ENCODE measurements at regions not wholly inside any gene's neighbourhood (a gene's known extent, or its start where the extent isn't known, plus 50 kb on each side); places are given as distances from the start of the nearest gene placed in this dataset.

DNA sequence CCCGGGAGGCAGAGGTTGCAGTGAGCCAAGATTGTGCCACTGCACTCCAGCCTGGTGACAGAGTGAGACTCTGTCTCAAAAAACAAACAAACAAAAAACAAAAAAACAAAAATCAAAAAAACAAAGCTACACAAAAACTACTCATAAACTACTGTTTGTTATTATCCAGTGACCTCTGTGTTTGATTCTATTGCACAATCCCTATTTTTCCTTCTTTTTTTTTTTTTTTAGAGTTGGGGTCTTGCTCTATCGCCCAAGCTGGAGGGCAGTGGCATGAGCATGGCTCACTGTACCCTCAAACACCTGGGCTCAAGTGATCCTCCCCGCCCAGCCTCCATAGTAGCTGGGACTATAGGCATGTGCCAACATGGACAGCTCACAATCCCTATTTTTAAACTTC lies 92.7 kb downstream of the FAM217A start:
- Mint-ChIP-seq H3K36me3 (ENCODE audit: low read depth) (peaks cover 29% of the 10 kb centered on the region), H3K4me1 (peaks cover 30% of the 10 kb centered on the region), H3K27ac (peak overlapping the region; percentile 36 to 71 (median 67)), H3K9me3 (no peaks in the 10 kb centered on the region), H3K27me3 (ENCODE audit: low read depth) (no peaks in the 10 kb centered on the region), H3K4me3 (no peak overlapping the region)
- TF ChIP-seq CTCF (IDR thresholded peaks at IDR 0.05; ENCODE audit: unreplicated experiment in 3 of 3): no peak

DNA sequence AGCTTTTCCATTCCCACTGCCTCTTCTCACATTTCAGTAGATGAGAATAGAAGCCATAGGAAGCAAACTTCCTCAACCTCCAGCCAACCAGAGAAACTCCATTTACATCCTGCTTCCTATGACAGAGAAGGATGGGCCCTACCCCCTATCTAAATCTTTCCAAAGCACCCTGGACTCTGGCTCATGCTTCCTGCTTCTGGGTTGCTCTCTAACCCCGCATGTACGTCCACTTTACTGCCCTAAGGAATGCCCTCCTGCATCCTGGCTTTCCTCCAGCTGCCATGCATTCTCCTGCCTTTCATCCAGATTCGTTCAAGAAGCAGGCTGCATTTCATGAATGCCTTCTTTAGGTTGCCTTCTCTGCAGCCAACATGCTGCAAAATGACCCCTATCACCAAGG lies 91.9 kb downstream of the FAM217A start:
- H3K36me3 Mint-ChIP-seq (ENCODE audit: low read depth): peaks cover 26% of the 10 kb centered on the region
- no peaks in the 10 kb centered on the region for H3K27me3 Mint-ChIP-seq (ENCODE audit: low read depth)
- no peak overlapping the region for H3K4me3 Mint-ChIP-seq
- TF ChIP-seq CTCF (IDR thresholded peaks at IDR 0.05; ENCODE audit: unreplicated experiment in 3 of 3): no peak
- H3K27ac Mint-ChIP-seq: peak overlapping the region; percentile 36 to 71 (median 67)
- H3K4me1 Mint-ChIP-seq: peaks cover 38% of the 10 kb centered on the region
- H3K9me3 Mint-ChIP-seq: no peaks in the 10 kb centered on the region

- H3K4me1 Mint-ChIP-seq: peaks cover 40% of the 10 kb centered on the region
- no peak for TF ChIP-seq CTCF (IDR thresholded peaks at IDR 0.05; ENCODE audit: unreplicated experiment in 3 of 3)
- no peak overlapping the region for H3K4me3 Mint-ChIP-seq
- H3K27me3 Mint-ChIP-seq (ENCODE audit: low read depth): no peaks in the 10 kb centered on the region
- H3K36me3 Mint-ChIP-seq (ENCODE audit: low read depth): peaks cover 23% of the 10 kb centered on the region
- no peaks in the 10 kb centered on the region for H3K9me3 Mint-ChIP-seq
- peak overlapping the region in 2 of 3 experiments; percentile 29 to 36 for H3K27ac Mint-ChIP-seq
Observed at GRCh38 chr6:3987576-3987975, 91.4 kb downstream of the FAM217A start.

GRCh38 chr6:3990692-3991491 lies 88.0 kb downstream of the FAM217A start:
- H3K27ac Mint-ChIP-seq: peak overlapping the region; percentile 6 to 70 (median 30)
- peaks cover 40% of the 10 kb centered on the region for H3K4me1 Mint-ChIP-seq
- no peaks in the 10 kb centered on the region for H3K27me3 Mint-ChIP-seq (ENCODE audit: low read depth)
- no peaks in the 10 kb centered on the region for H3K9me3 Mint-ChIP-seq
- peak overlapping the region in 2 of 3 experiments; percentile 45 to 51 for H3K4me3 Mint-ChIP-seq
- peaks cover 9% of the 10 kb centered on the region for H3K36me3 Mint-ChIP-seq (ENCODE audit: low read depth)
- peak; percentile 77 to 87 (median 81) for TF ChIP-seq CTCF (IDR thresholded peaks at IDR 0.05; ENCODE audit: unreplicated experiment in 3 of 3)

GRCh38 chr6:3991941-3992340 lies 87.0 kb downstream of the FAM217A start:
- no peak for TF ChIP-seq CTCF (IDR thresholded peaks at IDR 0.05; ENCODE audit: unreplicated experiment in 3 of 3)
- peaks cover 40% of the 10 kb centered on the region for H3K4me1 Mint-ChIP-seq
- H3K27ac Mint-ChIP-seq: peak overlapping the region in 1 of 3 experiments; percentile 30
- H3K9me3 Mint-ChIP-seq: no peaks in the 10 kb centered on the region
- H3K27me3 Mint-ChIP-seq (ENCODE audit: low read depth): no peaks in the 10 kb centered on the region
- no peak overlapping the region for H3K4me3 Mint-ChIP-seq
- peaks cover 2% of the 10 kb centered on the region for H3K36me3 Mint-ChIP-seq (ENCODE audit: low read depth)

- Mint-ChIP-seq H3K27me3 (ENCODE audit: low read depth) (no peaks in the 10 kb centered on the region), H3K4me3 (no peak overlapping the region), H3K36me3 (ENCODE audit: low read depth) (no peaks in the 10 kb centered on the region), H3K9me3 (no peaks in the 10 kb centered on the region), H3K27ac (peak overlapping the region; percentile 88 to 93 (median 90)), H3K4me1 (peaks cover 30% of the 10 kb centered on the region)
- TF ChIP-seq CTCF (IDR thresholded peaks at IDR 0.05; ENCODE audit: unreplicated experiment in 3 of 3): no peak
Observed at GRCh38 chr6:3996349-3996748, 82.6 kb downstream of the FAM217A start.

Measured in nephron (organoid).